Cardiac muscle cell (in vitro differentiated cells and primary cell): ENCODE measurements at regions not wholly inside any gene's neighbourhood (a gene's known extent, or its start where the extent isn't known, plus 50 kb on each side); places are given as distances from the start of the nearest gene placed in this dataset.
"Not testable (repeated sequence)": the region's sequence is repeated elsewhere in the genome, so short reads cannot be mapped to it uniquely, and the experiment has no call there.

Source experiments
- DNase-seq, 2 donors: peaks; one replicate each; pipeline versions ENCODE4 v3.0.0 to v3.0.0-alpha.2; 2010 to 2017; ENCODE audit warnings: low read depth in 1 of 2, low spot score in 1 of 2
- H3K27ac ChIP-seq: fragments of 200-600 bp; sonication (generic); 2 replicates; pipeline ENCODE4 v1.5.1; 2016
- H3K27me3 ChIP-seq: fragments of 200-600 bp; sonication (generic); 2 replicates; pipeline ENCODE4 v1.6.0; 2016; ENCODE audit warnings: control low read depth
- H3K36me3 ChIP-seq: fragments of 200-600 bp; sonication (generic); 2 replicates; pipeline ENCODE4 v1.5.1; 2016; ENCODE audit warnings: control low read depth
- H3K4me1 ChIP-seq: fragments of 200-600 bp; sonication (generic); 2 replicates; pipeline ENCODE4 v1.8.1; 2017; ENCODE audit warnings: low read depth, mild to moderate bottlenecking, mixed run types
- H3K4me3 ChIP-seq: fragments of 200-600 bp; sonication (generic); 2 replicates; pipeline ENCODE4 v1.5.1; 2016; ENCODE audit warnings: mild to moderate bottlenecking
- H3K9me3 ChIP-seq: fragments of 200-600 bp; sonication (generic); 2 replicates; pipeline ENCODE4 v1.5.1; 2017; ENCODE audit warnings: low read depth, mild to moderate bottlenecking, control low read depth
- CTCF ChIP-seq: IDR thresholded peaks from 2 replicates; pipeline ENCODE4 v1.5.1; 2012; ENCODE audit warnings: low read depth, mild to moderate bottlenecking, low read length

- not testable (repeated sequence) for H3K4me3 ChIP-seq, H3K36me3 ChIP-seq, H3K9me3 ChIP-seq
Measured at GRCh38 chr7:35853194-35853593, 52.3 kb downstream of the SEPTIN7 start.

GRCh38 chr7:35854311-35854710 lies 53.5 kb downstream of the SEPTIN7 start:
- H3K9me3 ChIP-seq = no peaks in the 10 kb centered on the region
- no peak for DNase-seq
- H3K36me3 ChIP-seq = peaks cover 5% of the 10 kb centered on the region
- no peak for TF ChIP-seq CTCF
- H3K4me1 ChIP-seq = peaks cover 8% of the 10 kb centered on the region
- H3K4me3 ChIP-seq = no peak overlapping the region
- H3K27me3 ChIP-seq = no peaks in the 10 kb centered on the region
- H3K27ac ChIP-seq = no peak overlapping the region

More at GRCh38 chr7:35853194-35853593, 52.3 kb downstream of the SEPTIN7 start:
- not testable (repeated sequence) for H3K27ac ChIP-seq, H3K27me3 ChIP-seq, DNase-seq
- peaks cover 12% of the 10 kb centered on the region for H3K4me1 ChIP-seq

GRCh38 chr7:35856175-35856574 lies 55.3 kb downstream of the SEPTIN7 start:
- peaks cover 1% of the 10 kb centered on the region for H3K4me1 ChIP-seq
- no peak for DNase-seq
- no peak overlapping the region for H3K4me3 ChIP-seq
- H3K27ac ChIP-seq = no peak overlapping the region
- H3K36me3 ChIP-seq = peaks cover 5% of the 10 kb centered on the region
- H3K9me3 ChIP-seq = no peaks in the 10 kb centered on the region
- H3K27me3 ChIP-seq = no peaks in the 10 kb centered on the region
- TF ChIP-seq CTCF = no peak

- no peak for TF ChIP-seq CTCF
- no peaks in the 10 kb centered on the region for H3K9me3 ChIP-seq
Measured at GRCh38 chr7:35860664-35861063, 59.8 kb downstream of the SEPTIN7 start.

GRCh38 chr7:35865287-35865686 lies 64.4 kb downstream of the SEPTIN7 start:
- Histone ChIP-seq H3K4me1 (peaks cover 17% of the 10 kb centered on the region), H3K27ac (peak overlapping the region; percentile 81), H3K36me3 (no peaks in the 10 kb centered on the region), H3K27me3 (no peaks in the 10 kb centered on the region), H3K4me3 (no peak overlapping the region), H3K9me3 (no peaks in the 10 kb centered on the region)
- no peak for TF ChIP-seq CTCF
- no peak for DNase-seq

More at GRCh38 chr7:35860664-35861063, 59.8 kb downstream of the SEPTIN7 start:
- no peak for DNase-seq
- Histone ChIP-seq H3K4me1 (peaks cover 3% of the 10 kb centered on the region), H3K27ac (no peak overlapping the region), H3K4me3 (no peak overlapping the region), H3K36me3 (no peaks in the 10 kb centered on the region), H3K27me3 (no peaks in the 10 kb centered on the region)

- Histone ChIP-seq H3K27ac (peak overlapping the region; percentile 81), H3K36me3 (no peaks in the 10 kb centered on the region), H3K4me1 (peaks cover 17% of the 10 kb centered on the region), H3K9me3 (no peaks in the 10 kb centered on the region), H3K27me3 (no peaks in the 10 kb centered on the region), H3K4me3 (no peak overlapping the region)
- no peak for TF ChIP-seq CTCF
- no peak for DNase-seq
Measured at GRCh38 chr7:35866186-35866585, 65.3 kb downstream of the SEPTIN7 start.

- H3K4me3 ChIP-seq, H3K27ac ChIP-seq, DNase-seq, H3K27me3 ChIP-seq, H3K36me3 ChIP-seq, H3K9me3 ChIP-seq: not testable (repeated sequence)
- peaks cover 17% of the 10 kb centered on the region for H3K4me1 ChIP-seq
Measured at GRCh38 chr7:35869117-35869516, 68.3 kb downstream of the SEPTIN7 start.
